OCI-LY3 (cell line): ENCODE measurements at regions not wholly inside any gene's neighbourhood (a gene's known extent, or its start where the extent isn't known, plus 50 kb on each side); places are given as distances from the start of the nearest gene placed in this dataset.

Source experiments
- EZH2phosphoT487 ChIP-seq: fragments of 200-600 bp; shearing (Covaris generic); IDR thresholded peaks from 2 replicates; pipeline ENCODE4 v1.6.1; 2018; ENCODE audit warnings: antibody characterized with exemption, mixed run types, low read depth
- TF ChIP-seq, protein P1 (sequence below): fragments of 200-600, 300-600 bp; sonication (generic); IDR thresholded peaks from 2 replicates; pipeline ENCODE4 v1.5.1; 2014; ENCODE audit warnings: antibody characterized with exemption, low read length, low read depth

DNA sequence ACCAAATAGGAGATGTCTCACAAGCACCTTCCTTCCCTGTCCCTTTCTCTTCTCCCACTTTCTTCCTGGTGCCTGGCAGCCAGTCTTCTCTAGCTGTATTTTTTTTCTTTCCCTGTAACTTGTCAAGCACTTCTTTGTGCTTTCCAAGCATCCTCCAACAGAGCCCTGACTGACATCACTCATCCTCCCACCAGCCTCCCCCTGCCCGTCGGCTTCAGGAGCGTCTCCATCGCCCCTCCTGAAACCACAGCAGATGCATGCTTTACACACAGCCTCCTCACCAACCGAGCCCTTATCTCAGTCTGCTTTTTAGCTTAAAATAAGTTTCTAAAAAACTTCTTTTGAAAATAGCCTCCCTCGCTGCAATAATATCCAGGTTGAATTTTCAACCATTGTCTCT lies 268.7 kb upstream of the CDH5 start:
- TF ChIP-seq, protein P1, sequence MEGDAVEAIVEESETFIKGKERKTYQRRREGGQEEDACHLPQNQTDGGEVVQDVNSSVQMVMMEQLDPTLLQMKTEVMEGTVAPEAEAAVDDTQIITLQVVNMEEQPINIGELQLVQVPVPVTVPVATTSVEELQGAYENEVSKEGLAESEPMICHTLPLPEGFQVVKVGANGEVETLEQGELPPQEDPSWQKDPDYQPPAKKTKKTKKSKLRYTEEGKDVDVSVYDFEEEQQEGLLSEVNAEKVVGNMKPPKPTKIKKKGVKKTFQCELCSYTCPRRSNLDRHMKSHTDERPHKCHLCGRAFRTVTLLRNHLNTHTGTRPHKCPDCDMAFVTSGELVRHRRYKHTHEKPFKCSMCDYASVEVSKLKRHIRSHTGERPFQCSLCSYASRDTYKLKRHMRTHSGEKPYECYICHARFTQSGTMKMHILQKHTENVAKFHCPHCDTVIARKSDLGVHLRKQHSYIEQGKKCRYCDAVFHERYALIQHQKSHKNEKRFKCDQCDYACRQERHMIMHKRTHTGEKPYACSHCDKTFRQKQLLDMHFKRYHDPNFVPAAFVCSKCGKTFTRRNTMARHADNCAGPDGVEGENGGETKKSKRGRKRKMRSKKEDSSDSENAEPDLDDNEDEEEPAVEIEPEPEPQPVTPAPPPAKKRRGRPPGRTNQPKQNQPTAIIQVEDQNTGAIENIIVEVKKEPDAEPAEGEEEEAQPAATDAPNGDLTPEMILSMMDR = no peak
- TF ChIP-seq EZH2phosphoT487 = no peak
